HepG2 (cell line): ENCODE measurements at regions not wholly inside any gene's neighbourhood (a gene's known extent, or its start where the extent isn't known, plus 50 kb on each side); places are given as distances from the start of the nearest gene placed in this dataset.

Experiments
- ATAC-seq: fragments of 200-7000 bp; cut with Tn5 transposase; 3 replicates; pipeline ENCODE4 v1.9.1; 2020; ENCODE audit warnings: mild to moderate bottlenecking, moderate library complexity
- BruUV-seq: library from RNA; stranded (reverse); fragments of 400-500 nt; replicated peaks from 2 replicates; lab custom pipeline; 2021; lab: Mats Ljungman, UMichigan
- CTCF ChIA-PET: fragments of 300-600 bp; formaldehyde crosslinking; extraction: SDS; loops from one replicate; lab custom pipeline; 2021; ENCODE audit warnings: low total read pairs, inconsistent platforms, low intra/inter-chr PET ratio; lab: Yijun Ruan, JAX
- POLR2A ChIA-PET: fragments of 350-600 bp; sonication (Branson Sonifier 250); formaldehyde crosslinking; loops from one replicate; lab custom pipeline; 2020; ENCODE audit warnings: antibody characterized with exemption, inconsistent platforms; lab: Yijun Ruan, JAX
- DNase-seq: peaks from one replicate; pipeline ENCODE4 v3.0.0-alpha.2; 2015; ENCODE audit warnings: low spot score
- FAIRE-seq: peaks from 3 replicates; lab custom pipeline; 2011; peaks lifted over from hg19 to GRCh38; lab: Jason Lieb, UNC
- H2AFZ ChIP-seq: one replicate; pipeline ENCODE4 v1.6.1; 2011; ENCODE audit warnings: low read length, inconsistent platforms
- H3K27ac ChIP-seq: fragments of 300-600 bp; 3 replicates; pipeline ENCODE4 v1.8.0; 2011; ENCODE audit warnings: mixed run types, mild to moderate bottlenecking, mixed read lengths, low read length, inconsistent platforms; ENCODE audit not compliant: insufficient read depth; ENCODE audit errors: extremely low read length
- H3K27me3 ChIP-seq, 2 experiments: fragments of 200-600 bp in 1 of 2; 2 replicates in 1 of 2; 3 replicates in 1 of 2; pipeline versions ENCODE4 v1.6.0 to v1.8.0; 2011; ENCODE audit warnings: low read length in 2 of 2, mild to moderate bottlenecking in 2 of 2, moderate library complexity in 2 of 2, inconsistent platforms in 1 of 2; ENCODE audit not compliant: insufficient read depth in 2 of 2, control insufficient read depth in 1 of 2
- H3K36me3 ChIP-seq, 2 experiments: fragments of 200-600 bp in 1 of 2; replicated peaks in 1 of 2; 2 replicates in 1 of 2; 3 replicates in 1 of 2; pipeline versions ENCODE4 v1.5.1 to v1.8.0; 2011; ENCODE audit warnings: low read length in 2 of 2, inconsistent platforms in 1 of 2; ENCODE audit not compliant: insufficient read depth in 2 of 2, control insufficient read depth in 1 of 2
- H3K4me1 ChIP-seq: 2 replicates; pipeline ENCODE4 v1.5.1; 2012; ENCODE audit warnings: low read length, inconsistent platforms; ENCODE audit not compliant: insufficient read depth
- H3K4me2 ChIP-seq: 2 replicates; pipeline ENCODE4 v1.6.0; 2011; ENCODE audit warnings: low read depth, low read length, inconsistent platforms
- H3K4me3 ChIP-seq, 3 experiments: fragments of 200-600 bp in 1 of 3; sonication (generic), shearing (Covaris generic) in 1 of 3; replicated peaks in 1 of 3; 2 replicates each; pipeline ENCODE4 v1.5.1; 2011 to 2016; ENCODE audit warnings: low read length in 3 of 3, inconsistent platforms in 2 of 3, low read depth in 2 of 3, mild to moderate bottlenecking in 2 of 3, control low read depth in 1 of 3, mixed read lengths in 1 of 3; ENCODE audit not compliant: insufficient read depth in 1 of 3
- H3K79me2 ChIP-seq: one replicate; pipeline ENCODE4 v1.6.1; 2011; ENCODE audit warnings: low read length, inconsistent platforms; ENCODE audit not compliant: insufficient read depth
- H3K9ac ChIP-seq: 2 replicates; pipeline ENCODE4 v1.6.0; 2011; ENCODE audit warnings: mild to moderate bottlenecking, low read depth, low read length, inconsistent platforms; ENCODE audit not compliant: insufficient read depth
- H3K9me3 ChIP-seq: 2 replicates; pipeline ENCODE4 v1.5.1; 2012; ENCODE audit warnings: mild to moderate bottlenecking, low read length
- H4K20me1 ChIP-seq: 2 replicates; pipeline ENCODE4 v1.6.0; 2011; ENCODE audit warnings: inconsistent platforms, mild to moderate bottlenecking, low read length, moderate library complexity; ENCODE audit not compliant: insufficient read depth
- ARNT ChIP-seq: fragments of 450-650 bp; IDR thresholded peaks from 2 replicates; pipeline ENCODE4 v1.6.1; 2017
- CBFB ChIP-seq: sonication (generic); formaldehyde crosslinking; IDR thresholded peaks from 2 replicates; pipeline ENCODE4 v1.4.0; 2020; ENCODE audit warnings: missing genetic modification reagents
- GABPA ChIP-seq, 2 experiments: IDR thresholded peaks; 2 replicates each; pipeline ENCODE4 v1.6.1; 2011 to 2016; ENCODE audit warnings: low read depth in 2 of 2, low read length in 1 of 2, missing biosample characterization in 1 of 2, missing genetic modification characterization in 1 of 2
- HOXD1 ChIP-seq: sonication (generic); formaldehyde crosslinking; IDR thresholded peaks from 2 replicates; pipeline ENCODE4 v1.5.0; 2020; ENCODE audit warnings: missing genetic modification reagents
- KDM5B ChIP-seq: sonication (generic); formaldehyde crosslinking; IDR thresholded peaks from 2 replicates; pipeline ENCODE4 v1.4.0; 2020; ENCODE audit warnings: missing genetic modification reagents, mild to moderate bottlenecking, borderline replicate concordance
- MXD4 ChIP-seq: IDR thresholded peaks from 2 replicates; pipeline ENCODE4 v1.6.1; 2016; ENCODE audit warnings: mild to moderate bottlenecking, missing biosample characterization, missing genetic modification reagents
- NFRKB ChIP-seq: fragments of 450-650 bp; IDR thresholded peaks from 2 replicates; pipeline ENCODE4 v1.6.1; 2017
- NFYB ChIP-seq: sonication (generic); formaldehyde crosslinking; IDR thresholded peaks from 2 replicates; pipeline ENCODE4 v1.4.0; 2020; ENCODE audit warnings: missing genetic modification reagents
- PAX8 ChIP-seq: sonication (generic); formaldehyde crosslinking; IDR thresholded peaks from 2 replicates; pipeline ENCODE4 v1.8.0; 2022; ENCODE audit warnings: mild to moderate bottlenecking, missing genetic modification reagents, borderline replicate concordance
- PHF8 ChIP-seq: sonication (generic); formaldehyde crosslinking; IDR thresholded peaks from 2 replicates; pipeline ENCODE4 v1.5.0; 2020; ENCODE audit warnings: missing genetic modification reagents
- SNAI1 ChIP-seq: sonication (generic); formaldehyde crosslinking; IDR thresholded peaks from 2 replicates; pipeline ENCODE4 v1.5.0; 2020; ENCODE audit warnings: mild to moderate bottlenecking, missing genetic modification reagents, borderline replicate concordance
- TRIM24 ChIP-seq: sonication (generic); formaldehyde crosslinking; IDR thresholded peaks from 2 replicates; pipeline ENCODE4 v1.8.0; 2022; ENCODE audit warnings: mild to moderate bottlenecking, missing genetic modification reagents
- ZBTB7B ChIP-seq: sonication (generic); formaldehyde crosslinking; IDR thresholded peaks from 2 replicates; pipeline ENCODE4 v1.4.0; 2020; ENCODE audit warnings: missing genetic modification reagents
- ZFP36L1 ChIP-seq: sonication (generic); formaldehyde crosslinking; IDR thresholded peaks from 2 replicates; pipeline ENCODE4 v1.8.0; 2022; ENCODE audit warnings: mild to moderate bottlenecking, missing genetic modification reagents, moderate library complexity
- ZKSCAN8 ChIP-seq: IDR thresholded peaks from 2 replicates; pipeline ENCODE4 v1.6.1; 2016; ENCODE audit warnings: borderline replicate concordance, missing genetic modification reagents, missing compliant biosample characterization
- ZNF253 ChIP-seq: sonication (generic); formaldehyde crosslinking; IDR thresholded peaks from 2 replicates; pipeline ENCODE4 v1.8.0; 2022; ENCODE audit warnings: mild to moderate bottlenecking, missing genetic modification reagents, borderline replicate concordance
- ZNF263 ChIP-seq: sonication (generic); formaldehyde crosslinking; IDR thresholded peaks from 2 replicates; pipeline ENCODE4 v1.4.0; 2020; ENCODE audit warnings: missing genetic modification reagents
- ZNF292 ChIP-seq: sonication (generic); formaldehyde crosslinking; IDR thresholded peaks from 2 replicates; pipeline ENCODE4 v1.8.1; 2022; ENCODE audit warnings: mild to moderate bottlenecking, low read depth, missing genetic modification reagents, borderline replicate concordance
- ZNF549 ChIP-seq: sonication (generic); formaldehyde crosslinking; IDR thresholded peaks from 2 replicates; pipeline ENCODE4 v1.5.0; 2020; ENCODE audit warnings: missing genetic modification reagents
- ZNF572 ChIP-seq: sonication (generic); formaldehyde crosslinking; IDR thresholded peaks from 2 replicates; pipeline ENCODE4 v1.5.1; 2020; ENCODE audit warnings: mild to moderate bottlenecking, missing genetic modification reagents
- ZNF749 ChIP-seq: sonication (generic); formaldehyde crosslinking; IDR thresholded peaks from 2 replicates; pipeline ENCODE4 v1.8.0; 2022; ENCODE audit warnings: mild to moderate bottlenecking, missing genetic modification reagents, moderate library complexity, borderline replicate concordance
- ZNF766 ChIP-seq: sonication (generic); formaldehyde crosslinking; IDR thresholded peaks from 2 replicates; pipeline ENCODE4 v1.5.0; 2020; ENCODE audit warnings: missing genetic modification reagents, borderline replicate concordance
- ZZZ3 ChIP-seq: sonication (generic); formaldehyde crosslinking; IDR thresholded peaks from 2 replicates; pipeline ENCODE4 v1.4.0; 2020; ENCODE audit warnings: missing genetic modification reagents, mild to moderate bottlenecking, borderline replicate concordance
- in situ Hi-C: cut with HindIII; loops from 2 replicates; pipeline ENCODE4 v1.10.0; 2017; ENCODE audit warnings: low pct_unique_long_range_greater_than_20kb; ENCODE audit not compliant: extremely low pct_ligation_motif_present
- intact Hi-C: fragments of 100-400 bp; cut with micrococcal nuclease; formaldehyde crosslinking; loops from one replicate; pipeline ENCODE4 v1.10.0; 2022; ENCODE audit not compliant: unreplicated experiment
- TF ChIP-seq, protein P1 (sequence below): sonication (generic); formaldehyde crosslinking; conservative IDR thresholded peaks from 2 replicates; pipeline ENCODE4 v1.4.0; 2020; ENCODE audit warnings: missing genetic modification reagents
- TF ChIP-seq, protein P2 (sequence below): sonication (generic); formaldehyde crosslinking; IDR thresholded peaks from 2 replicates; pipeline ENCODE4 v1.8.1; 2022; ENCODE audit warnings: mild to moderate bottlenecking, missing genetic modification reagents
- TF ChIP-seq, protein P3 (sequence below): sonication (generic); formaldehyde crosslinking; conservative IDR thresholded peaks from 2 replicates; pipeline ENCODE4 v1.8.0; 2022; ENCODE audit warnings: missing genetic modification reagents

DNA sequence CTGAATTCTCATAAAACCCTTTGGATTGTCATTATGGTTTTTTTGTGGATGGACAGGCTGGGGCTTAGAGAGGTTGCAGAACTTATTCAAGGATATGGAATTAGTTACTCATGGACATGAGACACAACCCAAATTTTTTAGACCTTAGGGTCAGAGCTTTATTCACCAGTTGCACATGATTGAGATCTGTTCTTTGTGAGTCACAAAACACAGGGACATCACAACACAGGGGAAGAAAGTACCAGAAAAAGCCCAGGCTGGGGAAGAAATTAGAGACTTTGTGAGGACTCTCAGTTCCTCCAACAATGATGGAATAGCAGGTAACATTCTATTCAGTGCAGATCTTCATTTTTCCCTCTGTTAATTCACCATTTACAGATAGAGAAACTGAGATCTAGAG is 602.4 kb upstream of the CPEB2 start (continued):
- TF ChIP-seq, protein P1, sequence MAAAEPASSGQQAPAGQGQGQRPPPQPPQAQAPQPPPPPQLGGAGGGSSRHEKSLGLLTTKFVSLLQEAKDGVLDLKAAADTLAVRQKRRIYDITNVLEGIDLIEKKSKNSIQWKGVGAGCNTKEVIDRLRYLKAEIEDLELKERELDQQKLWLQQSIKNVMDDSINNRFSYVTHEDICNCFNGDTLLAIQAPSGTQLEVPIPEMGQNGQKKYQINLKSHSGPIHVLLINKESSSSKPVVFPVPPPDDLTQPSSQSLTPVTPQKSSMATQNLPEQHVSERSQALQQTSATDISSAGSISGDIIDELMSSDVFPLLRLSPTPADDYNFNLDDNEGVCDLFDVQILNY (CRISPR knock-in tag), result no peak
- TF ChIP-seq ARNT, result no peak
- TF ChIP-seq ZNF572 (CRISPR knock-in tag), result no peak
- TF ChIP-seq ZNF549, result no peak
- TF ChIP-seq ZFP36L1 (CRISPR knock-in tag), result no peak
- no peak for TF ChIP-seq ZKSCAN8 (CRISPR knock-in tag)
- no peak for TF ChIP-seq PHF8
- TF ChIP-seq GABPA (IDR thresholded peaks at IDR 0.05; ENCODE audit: low read depth, low read length), result no peak
- TF ChIP-seq GABPA (CRISPR knock-in tag; IDR thresholded peaks at IDR 0.05; ENCODE audit: low read depth), result no peak
- TF ChIP-seq, protein P2, sequence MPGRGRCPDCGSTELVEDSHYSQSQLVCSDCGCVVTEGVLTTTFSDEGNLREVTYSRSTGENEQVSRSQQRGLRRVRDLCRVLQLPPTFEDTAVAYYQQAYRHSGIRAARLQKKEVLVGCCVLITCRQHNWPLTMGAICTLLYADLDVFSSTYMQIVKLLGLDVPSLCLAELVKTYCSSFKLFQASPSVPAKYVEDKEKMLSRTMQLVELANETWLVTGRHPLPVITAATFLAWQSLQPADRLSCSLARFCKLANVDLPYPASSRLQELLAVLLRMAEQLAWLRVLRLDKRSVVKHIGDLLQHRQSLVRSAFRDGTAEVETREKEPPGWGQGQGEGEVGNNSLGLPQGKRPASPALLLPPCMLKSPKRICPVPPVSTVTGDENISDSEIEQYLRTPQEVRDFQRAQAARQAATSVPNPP, result no peak
- no peak for TF ChIP-seq ZBTB7B (CRISPR knock-in tag)

DNA sequence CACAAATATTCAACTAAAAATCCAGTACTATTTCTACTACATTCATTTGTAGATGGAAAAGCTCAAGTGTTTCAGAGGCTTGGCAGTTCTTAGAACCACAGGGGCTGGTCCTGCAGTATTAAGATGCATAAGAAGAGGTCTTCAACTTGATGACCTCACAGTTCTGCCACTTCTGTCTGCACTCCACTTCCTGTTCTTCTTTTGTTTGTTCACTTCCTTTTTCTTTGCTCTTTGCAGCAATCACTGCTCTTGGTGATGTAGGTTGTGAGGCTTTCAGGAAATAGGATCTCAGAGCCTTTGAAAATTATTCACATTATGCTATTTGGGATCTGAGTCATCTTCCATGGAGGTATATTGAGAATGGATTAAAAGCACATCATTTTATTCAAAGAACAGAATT is 602.0 kb upstream of the CPEB2 start:
- in situ Hi-C loops (no loop called here), intact Hi-C loops (no loop called here)
- ChIA-PET CTCF (no interaction called here), POLR2A (no interaction called here)
- FAIRE-seq, result no peak
- Histone ChIP-seq H2AFZ (no peak overlapping the region), H3K4me3 (no peak overlapping the region), H4K20me1 (no peaks in the 10 kb centered on the region), H3K9ac (no peak overlapping the region), H3K27me3 (no peaks in the 10 kb centered on the region), H3K9me3 (peaks cover 74% of the 10 kb centered on the region), H3K4me1 (no peaks in the 10 kb centered on the region), H3K4me2 (no peak overlapping the region), H3K27ac (no peak overlapping the region), H3K79me2 (no peaks in the 10 kb centered on the region), H3K36me3 (no peaks in the 10 kb centered on the region)
- DNase-seq, result no peak
- no peak for ATAC-seq
- BruUV-seq, result no TSS peak
- TF ChIP-seq, protein P3, sequence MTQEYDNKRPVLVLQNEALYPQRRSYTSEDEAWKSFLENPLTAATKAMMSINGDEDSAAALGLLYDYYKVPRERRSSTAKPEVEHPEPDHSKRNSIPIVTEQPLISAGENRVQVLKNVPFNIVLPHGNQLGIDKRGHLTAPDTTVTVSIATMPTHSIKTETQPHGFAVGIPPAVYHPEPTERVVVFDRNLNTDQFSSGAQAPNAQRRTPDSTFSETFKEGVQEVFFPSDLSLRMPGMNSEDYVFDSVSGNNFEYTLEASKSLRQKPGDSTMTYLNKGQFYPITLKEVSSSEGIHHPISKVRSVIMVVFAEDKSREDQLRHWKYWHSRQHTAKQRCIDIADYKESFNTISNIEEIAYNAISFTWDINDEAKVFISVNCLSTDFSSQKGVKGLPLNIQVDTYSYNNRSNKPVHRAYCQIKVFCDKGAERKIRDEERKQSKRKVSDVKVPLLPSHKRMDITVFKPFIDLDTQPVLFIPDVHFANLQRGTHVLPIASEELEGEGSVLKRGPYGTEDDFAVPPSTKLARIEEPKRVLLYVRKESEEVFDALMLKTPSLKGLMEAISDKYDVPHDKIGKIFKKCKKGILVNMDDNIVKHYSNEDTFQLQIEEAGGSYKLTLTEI (CRISPR knock-in tag), result no peak
- TF ChIP-seq ZNF749 (CRISPR knock-in tag) (no peak), HOXD1 (no peak), NFRKB (no peak), KDM5B (CRISPR knock-in tag) (no peak), NFYB (CRISPR knock-in tag) (no peak), ZNF292 (CRISPR knock-in tag) (no peak), ZNF766 (CRISPR knock-in tag) (no peak), ZZZ3 (no peak), ZNF263 (no peak), SNAI1 (no peak), ZNF253 (CRISPR knock-in tag) (no peak), TRIM24 (CRISPR knock-in tag) (no peak), PAX8 (CRISPR knock-in tag) (no peak), CBFB (CRISPR knock-in tag) (no peak), MXD4 (CRISPR knock-in tag) (no peak)
